ENCODE measurements at regions not wholly inside any gene's neighbourhood (a gene's known extent, or its start where the extent isn't known, plus 50 kb on each side); places are given as distances from the start of the nearest gene placed in this dataset.

GRCh38 chr4:141417387-141417786 lies 196.7 kb downstream of the ZNF330 start:
- no peaks in the 10 kb centered on the region for H4K20me1 ChIP-seq (ENCODE audit: insufficient read depth)
- H3K9me3 ChIP-seq: no peaks in the 10 kb centered on the region
- ChIA-PET POLR2A (no interaction called here), CTCF (no interaction called here)
- H3K9ac ChIP-seq: no peak overlapping the region
- 73% methylated on average over 2 of the region's 2 CpGs for WGBS (ENCODE audit: low lambda C conversion rate)
- no peak overlapping the region for H2AFZ ChIP-seq (ENCODE audit: low read depth)
- no peak for TF ChIP-seq NFIC (IDR thresholded peaks at IDR 0.05; ENCODE audit: borderline replicate concordance)
- no peak for TF ChIP-seq FOXJ3 (CRISPR knock-in tag; IDR thresholded peaks at IDR 0.05)
- no peak for TF ChIP-seq EZH2phosphoT487 (IDR thresholded peaks at IDR 0.05; ENCODE audit: borderline replicate concordance, low read depth)
- no peak for TF ChIP-seq TCF12 (IDR thresholded peaks at IDR 0.05)
- TF ChIP-seq CHD2 (IDR thresholded peaks at IDR 0.05; ENCODE audit: low read length, partially characterized antibody): no peak
- H3K79me2 ChIP-seq (ENCODE audit: insufficient read depth): no peaks in the 10 kb centered on the region
- H3K36me3 ChIP-seq (replicated peaks in 1 of 2; ENCODE audit: control insufficient read depth in 1 of 2, insufficient read depth in 2 of 2, low read length in 1 of 2): no peaks in the 10 kb centered on the region
- H3F3A ChIP-seq (replicated peaks; ENCODE audit: insufficient read depth): peaks cover 3% of the 10 kb centered on the region
- DNase-seq: no peak
- H3K4me3 ChIP-seq (ENCODE audit: low read depth in 2 of 2, low read length in 1 of 2): no peak overlapping the region
- H3K4me1 ChIP-seq (ENCODE audit: control insufficient read depth in 1 of 2, insufficient read depth in 2 of 2, low read depth in 1 of 2, low read length in 1 of 2): peaks cover 0 to 1% of the 10 kb centered on the region in 2 experiments; a peak in 2 of 4 replicates
- no peaks in the 10 kb centered on the region for H3K9me2 ChIP-seq
- no peak overlapping the region for H3K4me2 ChIP-seq
- H3K27me3 ChIP-seq (ENCODE audit: insufficient read depth): no peaks in the 10 kb centered on the region
- H3K27ac ChIP-seq (ENCODE audit: low read depth in 2 of 2, low read length in 1 of 2): no peak overlapping the region

GRCh38 chr4:141425124-141425523 lies 204.4 kb downstream of the ZNF330 start:
- Histone ChIP-seq H3F3A (replicated peaks; ENCODE audit: insufficient read depth) (no peaks in the 10 kb centered on the region), H3K9me3 (no peaks in the 10 kb centered on the region), H3K27me3 (ENCODE audit: insufficient read depth) (no peaks in the 10 kb centered on the region), H3K4me3 (ENCODE audit: low read depth in 2 of 2, low read length in 1 of 2) (no peak overlapping the region), H4K20me1 (ENCODE audit: insufficient read depth) (no peaks in the 10 kb centered on the region), H3K4me2 (no peak overlapping the region), H3K4me1 (ENCODE audit: control insufficient read depth in 1 of 2, insufficient read depth in 2 of 2, low read depth in 1 of 2, low read length in 1 of 2) (no peaks in the 10 kb centered on the region; a peak in 1 of 4 replicates), H3K36me3 (replicated peaks in 1 of 2; ENCODE audit: control insufficient read depth in 1 of 2, insufficient read depth in 2 of 2, low read length in 1 of 2) (no peaks in the 10 kb centered on the region), H3K79me2 (ENCODE audit: insufficient read depth) (no peaks in the 10 kb centered on the region), H3K9me2 (no peaks in the 10 kb centered on the region), H3K27ac (ENCODE audit: low read depth in 2 of 2, low read length in 1 of 2) (no peak overlapping the region), H2AFZ (ENCODE audit: low read depth) (no peak overlapping the region), H3K9ac (no peak overlapping the region)
- no peak for TF ChIP-seq MXI1 (IDR thresholded peaks at IDR 0.05; ENCODE audit: low read depth, low read length)
- TF ChIP-seq GATA2 (CRISPR knock-in tag; IDR thresholded peaks at IDR 0.05): no peak
- TF ChIP-seq FOSL2 (IDR thresholded peaks at IDR 0.05; ENCODE audit: borderline replicate concordance, low read depth): peak; percentile 45; the same call in 1 of the 2 replicates
- TF ChIP-seq TEAD4 (IDR thresholded peaks at IDR 0.05; ENCODE audit: borderline replicate concordance, insufficient read depth): no peak
- no peak for TF ChIP-seq TAF1 (IDR thresholded peaks at IDR 0.05; ENCODE audit: borderline replicate concordance, low read depth, low read length)
- no peak for TF ChIP-seq SIN3A (IDR thresholded peaks at IDR 0.05; ENCODE audit: borderline replicate concordance, low read depth, low read length)
- TF ChIP-seq USF2 (IDR thresholded peaks at IDR 0.05; ENCODE audit: borderline replicate concordance, low read depth, low read length): no peak
- no peak for TF ChIP-seq ZBTB33 (IDR thresholded peaks at IDR 0.05; ENCODE audit: borderline replicate concordance, low read depth)
- no peak for TF ChIP-seq REST (IDR thresholded peaks at IDR 0.05; ENCODE audit: low read depth, low read length)
- 0 out of 2 replicates have a peak, but pooled peaks have one; percentile 26 for TF ChIP-seq JUND (IDR thresholded peaks at IDR 0.05)
- TF ChIP-seq NRF1 (IDR thresholded peaks at IDR 0.05; ENCODE audit: low read depth, low read length): no peak
- no peak for TF ChIP-seq FOXJ3 (CRISPR knock-in tag; IDR thresholded peaks at IDR 0.05)
- TF ChIP-seq NFIC (IDR thresholded peaks at IDR 0.05; ENCODE audit: borderline replicate concordance): no peak
- TF ChIP-seq MEF2A (IDR thresholded peaks at IDR 0.05; ENCODE audit: borderline replicate concordance, low read depth): peak; percentile 83; the same call in 1 of the 2 replicates
- TF ChIP-seq FOXM1 (IDR thresholded peaks at IDR 0.05; ENCODE audit: low read depth): no peak
- no peak for TF ChIP-seq RXRA (IDR thresholded peaks at IDR 0.05; ENCODE audit: borderline replicate concordance, low read depth)
- TF ChIP-seq EZH2phosphoT487 (IDR thresholded peaks at IDR 0.05; ENCODE audit: borderline replicate concordance, low read depth): no peak
- ChIA-PET POLR2A (no interaction called here), CTCF (interaction anchor here (0.6 kb wide), 1 partner anchor 60 kb away, joined by 3 read pairs; no protein-coding TSS in a partner anchor)
- WGBS (ENCODE audit: low lambda C conversion rate): 6% methylated on average over 1 of the region's 1 CpG
- DNase-seq: no peak

All from SK-N-SH (cell line).